IgD-negative memory B cell (primary cell): ENCODE measurements at regions not wholly inside any gene's neighbourhood (a gene's known extent, or its start where the extent isn't known, plus 50 kb on each side); places are given as distances from the start of the nearest gene placed in this dataset.
"Not testable (repeated sequence)": the region's sequence is repeated elsewhere in the genome, so short reads cannot be mapped to it uniquely, and the experiment has no call there.

Source experiments
- H3K27ac Mint-ChIP-seq, 3 donors: one replicate each; pipeline ENCODE4 v1.8.0; 2020 to 2022; ENCODE audit warnings: mild to moderate bottlenecking in 3 of 3, mixed read lengths in 3 of 3, moderate library complexity in 1 of 3
- H3K27me3 Mint-ChIP-seq: one replicate; pipeline ENCODE4 v1.8.0; 2021; ENCODE audit warnings: mixed read lengths
- H3K36me3 Mint-ChIP-seq: one replicate; pipeline ENCODE4 v1.8.0; 2020; ENCODE audit warnings: mild to moderate bottlenecking, mixed read lengths
- H3K4me1 Mint-ChIP-seq, 3 donors: one replicate each; pipeline ENCODE4 v1.8.0; 2020 to 2022; ENCODE audit warnings: mixed read lengths in 3 of 3, mild to moderate bottlenecking in 1 of 3
- H3K4me3 Mint-ChIP-seq, 4 donors: one replicate each; pipeline ENCODE4 v1.8.0; 2020 to 2022; ENCODE audit warnings: mild to moderate bottlenecking in 4 of 4, mixed read lengths in 4 of 4, moderate library complexity in 3 of 4
- H3K9me3 Mint-ChIP-seq, 3 donors: one replicate each; pipeline ENCODE4 v1.8.0; 2020 to 2021; ENCODE audit warnings: mixed read lengths in 3 of 3, mild to moderate bottlenecking in 1 of 3

DNA sequence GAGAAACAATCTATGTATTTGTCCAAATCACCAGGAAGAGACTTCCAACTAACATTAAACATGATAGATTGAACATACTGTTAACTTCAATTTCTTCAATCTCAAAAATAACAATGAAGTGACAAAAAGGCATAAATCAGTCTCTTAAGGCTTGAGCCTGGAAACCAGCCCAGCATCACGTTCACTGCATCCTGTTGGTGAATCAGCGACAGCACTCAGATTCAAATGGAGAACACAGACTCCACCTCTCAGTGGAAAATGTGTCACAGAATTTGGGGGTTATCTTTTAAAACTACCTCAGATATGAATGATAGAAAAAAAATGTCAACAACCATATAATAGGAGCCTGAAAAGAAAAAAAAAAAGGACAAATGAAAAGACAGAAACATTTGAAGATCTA lies 212.0 kb downstream of the MINAR1 start:
- Mint-ChIP-seq H3K36me3 (no peaks in the 10 kb centered on the region), H3K27ac (no peak overlapping the region), H3K9me3 (peaks cover 8 to 11% (median 11%) of the 10 kb centered on the region in 3 donors), H3K27me3 (peaks cover 10% of the 10 kb centered on the region), H3K4me1 (no peaks in the 10 kb centered on the region), H3K4me3 (no peak overlapping the region)

DNA sequence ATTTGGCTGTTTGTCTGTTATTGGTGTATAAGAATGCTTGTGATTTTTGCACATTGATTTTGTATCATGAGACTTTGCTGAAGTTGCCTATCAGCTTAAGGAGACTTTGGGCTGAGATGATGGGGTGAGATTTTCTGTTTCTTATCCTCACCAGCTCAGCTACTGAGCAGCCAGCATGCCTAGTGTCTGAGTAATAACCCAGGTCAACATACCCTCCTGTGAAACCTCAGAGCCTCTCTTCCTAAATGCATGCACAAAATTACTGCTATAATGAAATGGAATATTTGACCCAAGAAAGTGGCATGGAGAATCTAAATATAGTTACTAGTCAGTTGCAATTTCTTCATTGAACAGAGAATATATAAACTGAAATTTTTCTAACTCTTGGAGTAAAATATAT lies 220.8 kb downstream of the MINAR1 start:
- not testable (repeated sequence) for H3K27ac Mint-ChIP-seq, H3K9me3 Mint-ChIP-seq, H3K4me1 Mint-ChIP-seq, H3K36me3 Mint-ChIP-seq, H3K4me3 Mint-ChIP-seq
- H3K27me3 Mint-ChIP-seq: peaks cover 18% of the 10 kb centered on the region

DNA sequence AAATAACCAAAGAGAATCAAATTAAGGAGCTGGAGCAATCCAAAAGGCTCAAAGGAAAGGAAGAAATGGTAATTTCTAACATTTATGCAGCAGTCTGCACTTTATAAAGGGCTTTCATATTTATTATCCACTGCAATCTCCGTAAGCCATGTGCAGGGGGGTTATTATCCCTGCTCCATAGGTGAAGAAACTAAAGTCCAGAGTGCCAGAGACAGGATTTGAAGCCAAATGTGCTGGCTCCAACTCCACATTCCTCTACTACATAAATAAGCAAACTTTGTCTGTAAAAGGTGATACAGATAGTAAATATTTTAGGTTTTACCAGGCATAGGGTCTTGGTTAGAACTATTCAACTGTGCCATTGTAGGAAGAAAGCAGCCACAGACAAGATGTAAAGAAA lies 221.4 kb downstream of the MINAR1 start:
- Mint-ChIP-seq H3K4me3 (no peak overlapping the region), H3K4me1 (no peaks in the 10 kb centered on the region), H3K27me3 (peaks cover 18% of the 10 kb centered on the region), H3K36me3 (no peaks in the 10 kb centered on the region), H3K27ac (peak overlapping the region in 1 of 3 donors; percentile 39), H3K9me3 (peaks cover 0 to 4% (median 0%) of the 10 kb centered on the region in 3 donors)

DNA sequence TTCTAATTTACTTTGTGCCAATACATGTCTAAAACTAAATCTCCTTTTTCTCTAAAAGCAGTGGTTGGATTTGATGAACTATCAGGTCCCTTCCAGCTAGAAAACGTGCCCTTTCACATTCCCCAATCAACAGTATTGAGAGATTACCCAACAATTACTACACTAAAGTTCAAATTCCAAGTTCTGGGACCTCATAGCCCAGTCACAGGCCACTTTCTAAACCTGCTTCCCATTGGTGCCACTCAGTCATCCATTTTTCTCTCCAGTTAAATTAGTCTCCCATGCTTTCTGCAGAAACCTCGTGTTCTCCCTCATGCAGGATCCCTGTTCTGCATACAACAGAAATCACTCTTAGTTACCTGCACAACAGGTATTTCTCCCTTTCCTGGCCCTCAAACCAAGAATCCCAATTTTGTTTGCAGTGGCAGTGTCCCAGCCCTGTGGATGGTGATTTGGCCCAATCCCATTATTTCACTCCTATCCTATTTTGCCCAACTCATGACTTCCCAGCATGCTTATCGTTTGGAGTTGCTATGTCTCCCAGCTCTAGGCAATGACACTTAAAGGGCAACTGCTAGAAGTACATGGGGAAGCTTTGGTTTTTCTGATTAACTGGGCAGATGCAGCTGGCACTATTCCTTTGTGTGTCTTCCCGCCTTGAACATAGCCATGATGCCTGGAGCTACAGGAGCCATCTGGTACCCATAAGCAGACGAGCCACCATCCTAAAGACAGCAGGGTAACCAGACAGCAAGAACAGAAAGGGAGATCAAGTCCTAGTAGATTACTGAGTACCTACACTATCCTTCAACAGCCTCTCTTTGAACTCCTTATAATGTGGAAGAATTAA lies 224.2 kb downstream of the MINAR1 start:
- Mint-ChIP-seq H3K27me3 (peaks cover 20% of the 10 kb centered on the region), H3K9me3 (peaks cover 0 to 4% (median 0%) of the 10 kb centered on the region in 3 donors), H3K4me1 (no peaks in the 10 kb centered on the region), H3K36me3 (no peaks in the 10 kb centered on the region), H3K4me3 (no peak overlapping the region), H3K27ac (no peak overlapping the region)

DNA sequence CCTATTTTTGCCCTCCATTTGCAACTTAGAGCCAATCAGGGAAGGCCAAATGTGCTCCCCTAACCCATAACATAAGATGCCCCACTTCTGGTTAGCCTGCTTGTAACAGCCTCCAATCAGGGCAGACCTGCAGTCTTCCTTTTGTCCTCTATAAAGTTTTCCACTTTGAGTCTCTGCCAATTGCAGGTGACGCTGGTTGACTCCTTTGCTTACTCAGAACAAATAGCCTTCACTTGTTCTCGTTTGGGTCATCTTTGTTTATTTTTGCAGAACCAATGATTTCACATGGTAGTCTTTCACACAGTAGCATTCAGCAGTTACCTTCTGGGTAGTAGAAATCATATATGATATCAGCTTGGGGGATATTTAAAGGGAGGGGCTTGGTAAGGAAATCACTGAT lies 225.6 kb downstream of the MINAR1 start:
- no peak overlapping the region for H3K27ac Mint-ChIP-seq
- H3K9me3 Mint-ChIP-seq: no peaks in the 10 kb centered on the region

DNA sequence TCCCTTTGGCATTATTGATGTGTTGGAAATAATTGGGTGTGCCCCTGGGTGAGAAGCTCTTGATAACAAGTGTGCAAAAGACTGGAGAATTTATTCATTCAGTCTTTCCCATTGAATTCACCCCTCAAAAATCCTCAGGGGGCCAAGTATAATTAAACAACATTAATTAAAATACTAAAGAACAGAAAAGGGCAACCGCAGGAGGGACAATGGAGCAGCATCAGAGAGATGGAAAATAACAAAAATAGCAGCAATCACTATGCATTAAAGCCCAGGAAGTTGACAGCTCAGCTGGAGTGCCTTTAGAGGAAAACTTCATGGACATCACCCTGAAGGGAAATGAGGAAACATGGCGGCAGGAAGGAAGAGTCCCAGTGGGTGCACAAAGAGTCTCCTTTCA lies 227.6 kb downstream of the MINAR1 start:
- Mint-ChIP-seq H3K27me3 (peaks cover 17% of the 10 kb centered on the region), H3K4me1 (no peaks in the 10 kb centered on the region), H3K9me3 (peaks cover 0 to 4% (median 0%) of the 10 kb centered on the region in 3 donors), H3K36me3 (no peaks in the 10 kb centered on the region), H3K27ac (no peak overlapping the region), H3K4me3 (no peak overlapping the region)

More for the DNA sequence above, 225.6 kb downstream of the MINAR1 start:
- Mint-ChIP-seq H3K4me1 (no peaks in the 10 kb centered on the region), H3K36me3 (no peaks in the 10 kb centered on the region), H3K4me3 (no peak overlapping the region), H3K27me3 (peaks cover 20% of the 10 kb centered on the region)

DNA sequence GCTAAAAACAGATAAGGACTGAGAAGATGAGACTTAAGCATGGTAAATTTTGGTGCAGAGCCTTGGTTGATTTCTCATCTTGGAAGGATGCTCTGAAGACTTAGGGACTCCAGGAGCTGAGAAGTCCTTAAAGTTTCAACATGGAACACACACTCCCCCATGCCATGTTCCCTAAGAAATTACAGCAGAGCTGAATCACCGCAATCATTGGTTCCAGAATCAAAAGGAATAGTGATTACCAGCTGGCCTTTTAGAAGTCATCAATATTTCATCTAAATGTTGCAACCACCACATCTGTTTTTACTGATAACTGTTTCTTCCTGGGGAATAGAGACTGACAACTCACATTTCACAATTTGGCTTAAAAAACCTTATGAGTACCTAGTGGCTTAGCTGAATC lies 229.3 kb downstream of the MINAR1 start:
- H3K27me3 Mint-ChIP-seq: peaks cover 7% of the 10 kb centered on the region
- no peak overlapping the region for H3K4me3 Mint-ChIP-seq
- peaks cover 0 to 4% (median 0%) of the 10 kb centered on the region in 3 donors for H3K9me3 Mint-ChIP-seq
- no peaks in the 10 kb centered on the region for H3K36me3 Mint-ChIP-seq
- H3K27ac Mint-ChIP-seq: no peak overlapping the region
- no peaks in the 10 kb centered on the region for H3K4me1 Mint-ChIP-seq

DNA sequence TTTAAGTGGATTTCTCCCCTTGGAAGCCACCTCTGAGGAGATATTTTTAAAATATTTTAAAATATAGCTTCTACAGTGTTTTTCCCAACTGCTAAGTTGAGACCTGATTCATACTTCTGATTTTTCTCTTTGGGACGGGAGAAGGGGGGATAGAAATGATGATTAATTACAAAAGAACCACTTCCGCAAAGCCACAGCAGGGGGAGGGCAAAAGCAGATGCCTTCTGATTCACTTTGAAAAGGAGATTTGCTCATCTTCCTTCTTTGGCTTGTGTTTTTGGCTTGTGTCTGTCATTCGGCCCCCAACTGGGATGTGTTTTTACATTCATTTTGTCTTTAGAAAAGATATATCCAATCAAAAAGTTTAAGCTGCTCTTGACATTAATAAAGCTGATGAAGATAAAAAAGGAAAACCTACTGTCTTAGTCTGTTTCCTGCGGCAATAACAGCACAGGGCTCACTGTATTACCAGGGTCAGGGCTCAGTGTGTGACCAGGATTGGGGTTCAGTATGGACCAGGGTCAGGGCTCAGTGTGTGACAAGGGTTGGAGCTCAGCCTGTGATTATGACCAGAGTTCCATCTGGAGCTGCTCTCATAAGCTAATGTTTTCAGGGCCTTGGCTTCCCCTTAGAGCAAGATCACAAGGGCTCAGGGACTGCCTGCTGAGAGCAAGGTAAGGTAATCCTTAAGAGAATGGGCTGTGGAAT lies 223.2 kb downstream of the MTHFS start:
- Mint-ChIP-seq H3K27me3 (no peaks in the 10 kb centered on the region), H3K4me1 (peaks cover 0 to 5% (median 3%) of the 10 kb centered on the region in 3 donors), H3K4me3 (no peak overlapping the region), H3K27ac (no peak overlapping the region), H3K9me3 (peaks cover 0 to 7% (median 0%) of the 10 kb centered on the region in 3 donors), H3K36me3 (no peaks in the 10 kb centered on the region)

DNA sequence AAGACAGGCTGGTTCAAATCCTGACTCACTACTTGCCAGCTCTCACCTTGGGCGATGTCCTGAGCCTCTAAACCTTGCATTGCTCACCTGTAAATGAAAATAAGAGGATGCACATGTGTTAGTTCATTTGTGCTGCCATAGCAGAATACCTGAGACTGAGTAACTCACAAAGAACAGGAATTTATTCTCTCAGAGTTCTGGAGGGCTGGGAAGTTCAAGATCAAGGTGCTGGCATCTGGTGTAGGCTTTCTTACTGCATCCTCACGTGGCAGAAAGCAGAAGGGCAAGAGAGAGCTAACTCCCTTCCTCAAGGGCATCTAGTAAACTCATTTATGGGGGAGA lies 222.7 kb downstream of the MTHFS start:
- Mint-ChIP-seq H3K4me1 (peaks cover 0 to 5% (median 3%) of the 10 kb centered on the region in 3 donors), H3K4me3 (no peak overlapping the region), H3K27ac (no peak overlapping the region), H3K27me3 (no peaks in the 10 kb centered on the region), H3K9me3 (peaks cover 0 to 7% (median 0%) of the 10 kb centered on the region in 3 donors), H3K36me3 (no peaks in the 10 kb centered on the region)

DNA sequence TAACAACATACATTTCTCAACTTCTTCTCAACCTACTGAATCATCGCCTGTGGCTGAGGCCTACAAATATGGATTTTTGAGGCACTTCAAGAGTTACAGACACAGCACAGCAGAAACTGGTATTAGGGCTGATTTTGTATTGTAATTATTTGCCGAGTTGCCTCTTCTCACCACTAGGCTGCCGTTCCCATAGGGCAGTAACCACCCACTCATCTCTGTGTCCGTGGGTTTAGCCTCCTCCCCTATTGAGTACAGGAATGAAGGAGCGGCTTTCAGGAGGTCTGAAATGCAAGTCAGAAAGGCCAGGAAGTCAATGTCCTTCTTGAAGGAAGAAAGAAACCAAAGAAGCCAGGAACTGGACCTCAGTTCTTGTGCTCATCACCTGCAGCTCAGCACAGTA lies 220.8 kb downstream of the MTHFS start:
- Mint-ChIP-seq H3K27me3 (peaks cover 4% of the 10 kb centered on the region), H3K4me3 (no peak overlapping the region), H3K4me1 (peaks cover 0 to 5% (median 3%) of the 10 kb centered on the region in 3 donors), H3K27ac (no peak overlapping the region), H3K9me3 (no peaks in the 10 kb centered on the region), H3K36me3 (no peaks in the 10 kb centered on the region)

DNA sequence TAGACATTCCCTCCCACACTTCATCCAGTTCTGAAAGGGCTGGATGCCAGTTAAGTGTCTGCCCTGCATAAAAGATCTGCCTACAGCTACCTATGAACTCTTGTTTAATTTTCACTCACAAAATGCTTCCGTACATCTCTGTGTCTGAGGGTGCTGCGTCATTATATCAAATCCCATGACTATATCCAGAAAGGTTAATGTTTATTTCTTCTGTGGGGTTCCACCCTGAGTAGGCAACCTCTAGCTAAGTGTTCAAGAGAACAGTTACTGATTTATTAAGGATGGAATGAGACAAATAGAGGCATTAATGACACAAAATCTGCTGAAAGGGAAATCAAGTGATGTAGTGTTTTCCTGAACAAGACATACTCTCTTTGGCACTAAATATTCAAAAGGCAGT lies 220.2 kb downstream of the MTHFS start:
- Mint-ChIP-seq H3K4me3 (no peak overlapping the region), H3K4me1 (peaks cover 0 to 5% (median 2%) of the 10 kb centered on the region in 3 donors), H3K36me3 (no peaks in the 10 kb centered on the region), H3K27me3 (peaks cover 6% of the 10 kb centered on the region), H3K27ac (no peak overlapping the region), H3K9me3 (no peaks in the 10 kb centered on the region)

DNA sequence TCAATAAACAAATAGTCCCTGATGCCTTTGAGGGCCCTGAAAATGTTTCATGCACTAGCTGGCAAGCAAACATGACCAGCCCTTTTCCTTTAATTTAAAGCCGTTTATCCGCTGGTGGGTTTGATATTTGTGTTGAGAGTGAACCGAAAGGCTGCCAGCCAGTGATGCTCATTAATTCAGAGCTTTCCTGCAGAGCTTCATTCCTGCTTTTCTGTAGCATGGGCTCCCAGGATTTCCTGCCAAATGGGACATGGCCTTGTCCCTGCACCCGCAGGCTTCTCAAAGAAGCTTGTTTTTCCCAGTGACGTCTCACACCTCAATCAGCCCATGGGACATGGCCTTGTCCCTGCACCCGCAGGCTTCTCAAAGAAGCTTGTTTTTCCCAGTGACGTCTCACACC lies 219.6 kb downstream of the MTHFS start:
- no peak overlapping the region for H3K4me3 Mint-ChIP-seq
- peaks cover 10% of the 10 kb centered on the region for H3K27me3 Mint-ChIP-seq
- peaks cover 0 to 5% (median 2%) of the 10 kb centered on the region in 3 donors for H3K4me1 Mint-ChIP-seq
- H3K27ac Mint-ChIP-seq: no peak overlapping the region
- H3K9me3 Mint-ChIP-seq: no peaks in the 10 kb centered on the region
- H3K36me3 Mint-ChIP-seq: no peaks in the 10 kb centered on the region

DNA sequence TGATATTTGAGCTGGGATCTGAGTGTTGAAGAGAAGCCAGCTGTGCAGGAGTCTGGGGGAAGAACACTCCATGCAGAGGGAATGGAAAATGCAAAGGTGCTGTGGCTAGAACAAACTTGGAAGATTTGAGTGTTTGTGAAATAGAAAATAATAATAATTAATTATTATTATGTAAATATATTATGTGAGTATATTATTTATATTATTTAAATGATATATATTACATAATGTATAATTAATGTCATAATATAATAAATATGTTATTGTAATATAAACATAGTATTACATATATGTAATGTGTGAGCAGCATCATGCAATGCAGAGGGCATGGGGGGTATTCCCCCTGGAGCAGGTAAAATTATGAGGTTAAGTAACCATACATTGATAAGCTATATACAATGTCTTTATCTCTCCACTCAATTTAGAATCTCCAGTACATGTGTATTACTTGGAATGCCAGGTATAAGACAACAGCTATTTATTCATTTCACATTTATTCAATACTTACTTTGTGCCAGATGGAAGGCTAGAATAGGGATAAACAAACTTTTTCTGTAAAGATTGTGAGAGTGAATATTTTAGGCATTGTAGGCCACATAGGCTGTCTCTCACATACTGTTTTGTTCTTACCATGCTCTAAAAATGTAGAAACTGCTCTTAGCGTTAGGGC lies 218.6 kb downstream of the MTHFS start:
- Mint-ChIP-seq H3K4me3 (no peak overlapping the region), H3K36me3 (peaks cover 2% of the 10 kb centered on the region), H3K9me3 (no peaks in the 10 kb centered on the region), H3K27ac (no peak overlapping the region), H3K4me1 (peaks cover 0 to 5% (median 2%) of the 10 kb centered on the region in 3 donors), H3K27me3 (peaks cover 12% of the 10 kb centered on the region)

DNA sequence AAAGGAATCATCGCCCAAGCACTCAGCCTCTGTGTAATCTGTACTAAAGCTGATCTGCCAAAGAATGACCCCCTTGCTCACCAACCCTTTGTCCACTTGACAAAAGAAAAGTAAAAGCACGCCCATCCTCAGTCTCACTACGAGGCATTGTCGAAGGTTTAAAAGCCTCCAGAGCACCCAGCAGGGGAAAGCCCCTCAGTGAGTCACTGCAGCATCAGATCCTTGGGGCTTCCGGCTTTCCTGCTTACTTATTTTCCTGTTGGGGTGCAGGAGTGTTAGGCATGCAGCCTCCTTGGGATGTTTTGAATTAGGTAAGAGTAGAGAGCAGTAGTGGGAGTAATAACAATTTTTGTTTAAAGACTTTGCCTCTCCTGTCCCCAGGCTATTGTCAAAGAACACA lies 216.1 kb downstream of the MTHFS start:
- Mint-ChIP-seq H3K4me1 (no peaks in the 10 kb centered on the region), H3K36me3 (peaks cover 2% of the 10 kb centered on the region), H3K9me3 (no peaks in the 10 kb centered on the region), H3K27ac (no peak overlapping the region), H3K27me3 (peaks cover 12% of the 10 kb centered on the region), H3K4me3 (no peak overlapping the region)

DNA sequence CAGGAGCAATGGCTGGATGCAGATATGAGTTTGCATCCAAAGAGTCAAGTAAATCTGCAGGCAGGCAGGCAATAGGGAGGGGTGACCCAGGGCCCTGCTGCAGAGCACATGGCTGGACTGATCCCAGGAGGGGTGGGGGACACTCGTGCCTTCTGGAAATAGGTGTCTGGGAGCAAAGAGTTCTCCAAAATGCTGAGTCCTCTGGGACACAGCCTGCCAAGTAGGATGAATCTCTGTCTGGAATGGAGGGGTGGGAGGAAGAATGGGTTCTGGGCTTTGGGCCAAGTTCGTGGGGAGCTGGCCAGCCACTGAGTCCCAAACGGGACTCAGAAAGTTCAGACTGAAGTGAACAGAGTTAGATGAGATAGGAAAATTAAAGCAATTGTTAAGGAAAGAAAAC lies 214.5 kb downstream of the MTHFS start:
- Mint-ChIP-seq H3K4me1 (no peaks in the 10 kb centered on the region), H3K27me3 (peaks cover 20% of the 10 kb centered on the region), H3K9me3 (no peaks in the 10 kb centered on the region), H3K36me3 (peaks cover 2% of the 10 kb centered on the region), H3K27ac (no peak overlapping the region), H3K4me3 (no peak overlapping the region)
